CD1c-positive myeloid dendritic cell (primary cell): ENCODE measurements at regions not wholly inside any gene's neighbourhood (a gene's known extent, or its start where the extent isn't known, plus 50 kb on each side); places are given as distances from the start of the nearest gene placed in this dataset.

Experiments used
- DNase-seq: peaks from one replicate; pipeline ENCODE4 v3.0.0-alpha.2; 2016; ENCODE audit errors: extremely low spot score

GRCh38 chr2:129780316-129781270 is 198.9 kb upstream of the RAB6C start:
- no peak for DNase-seq

GRCh38 chr2:129781749-129782632 is 197.5 kb upstream of the RAB6C start:
- DNase-seq, result no peak

GRCh38 chr2:129782633-129782990 is 196.9 kb upstream of the RAB6C start:
- DNase-seq, result no peak

GRCh38 chr2:129784486-129784885 is 195.0 kb upstream of the RAB6C start:
- DNase-seq, result no peak

- DNase-seq, result no peak
Measured at GRCh38 chr2:129791712-129792111, 187.8 kb upstream of the RAB6C start.

GRCh38 chr2:129793431-129793902 is 186.0 kb upstream of the RAB6C start:
- DNase-seq, result no peak

- no peak for DNase-seq
Measured at GRCh38 chr2:129794116-129794515, 185.3 kb upstream of the RAB6C start.

- no peak for DNase-seq
Measured at GRCh38 chr2:129794540-129794939, 184.9 kb upstream of the RAB6C start.

GRCh38 chr2:129796225-129796624 is 183.2 kb upstream of the RAB6C start:
- no peak for DNase-seq

- DNase-seq, result no peak
Measured at GRCh38 chr2:129796801-129797488, 182.5 kb upstream of the RAB6C start.

- DNase-seq, result no peak
Measured at GRCh38 chr2:129797489-129798300, 181.8 kb upstream of the RAB6C start.

- DNase-seq, result no peak
Measured at GRCh38 chr2:129798301-129798581, 181.2 kb upstream of the RAB6C start.

GRCh38 chr2:129798626-129799025 is 180.8 kb upstream of the RAB6C start:
- DNase-seq, result no peak

- DNase-seq, result no peak
Measured at GRCh38 chr2:129799036-129799958, 180.2 kb upstream of the RAB6C start.

- no peak for DNase-seq
Measured at GRCh38 chr2:129800285-129800684, 179.2 kb upstream of the RAB6C start.

- no peak for DNase-seq
Measured at GRCh38 chr2:129800686-129801085, 178.8 kb upstream of the RAB6C start.

- no peak for DNase-seq
Measured at GRCh38 chr2:129801575-129801974, 177.9 kb upstream of the RAB6C start.

GRCh38 chr2:129802290-129802689 is 177.2 kb upstream of the RAB6C start:
- DNase-seq, result no peak

GRCh38 chr2:129803032-129803431 is 176.4 kb upstream of the RAB6C start:
- no peak for DNase-seq

GRCh38 chr2:129803871-129804270 is 175.6 kb upstream of the RAB6C start:
- no peak for DNase-seq
